Ectodermal cell (in vitro differentiated cells): ENCODE measurements at regions not wholly inside any gene's neighbourhood (a gene's known extent, or its start where the extent isn't known, plus 50 kb on each side); places are given as distances from the start of the nearest gene placed in this dataset.

ENCODE experiments used
- H3K27ac ChIP-seq: 2 replicates; pipeline ENCODE4 v1.7.0; 2013; ENCODE audit warnings: mild to moderate bottlenecking, low read depth, low read length; ENCODE audit not compliant: insufficient read depth, poor library complexity, severe bottlenecking
- H3K27me3 ChIP-seq: 2 replicates; pipeline ENCODE4 v1.7.0; 2013; ENCODE audit warnings: mild to moderate bottlenecking, low read length; ENCODE audit not compliant: insufficient read depth, control insufficient read depth, poor library complexity, severe bottlenecking
- H3K36me3 ChIP-seq: one replicate; pipeline ENCODE4 v1.7.0; 2013; ENCODE audit warnings: low read length; ENCODE audit not compliant: control insufficient read depth, insufficient read depth
- H3K4me1 ChIP-seq: one replicate; pipeline ENCODE4 v1.7.0; 2013; ENCODE audit warnings: low read length; ENCODE audit not compliant: control insufficient read depth, insufficient read depth
- H3K4me3 ChIP-seq: 2 replicates; pipeline ENCODE4 v1.7.0; 2013; ENCODE audit warnings: low read depth, low read length, control low read depth; ENCODE audit not compliant: insufficient read depth
- H3K9me3 ChIP-seq: 2 replicates; pipeline ENCODE4 v1.7.0; 2013; ENCODE audit warnings: mild to moderate bottlenecking, low read length, moderate library complexity; ENCODE audit not compliant: control insufficient read depth
- WGBS, 2 experiments: methylation state at CpG; one replicate each; pipeline ENCODE4 v1.1.7; 2013; ENCODE audit warnings: missing lambda C conversion rate in 2 of 2; 5-methylcytosine and 5-hydroxymethylcytosine counted together

DNA sequence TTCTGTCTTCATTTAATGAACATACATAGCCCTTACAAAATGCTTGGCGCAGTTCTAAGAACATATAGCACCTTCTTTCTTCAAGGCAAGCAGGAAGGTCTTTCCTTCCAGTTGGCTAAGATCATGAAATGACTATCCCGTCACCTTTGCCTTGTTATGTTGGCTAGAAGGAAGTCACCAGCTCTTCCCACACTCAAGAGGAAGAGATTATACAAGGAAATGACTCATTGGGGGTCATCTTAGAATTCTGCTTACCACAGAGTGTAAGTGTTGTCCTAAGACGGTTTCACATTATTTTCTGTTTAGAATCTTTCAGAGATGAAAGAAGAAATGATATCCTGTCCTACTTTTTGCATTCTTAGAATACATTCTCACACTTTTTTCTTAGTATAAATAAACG is 808.0 kb upstream of the LUZP2 start:
- no peaks in the 10 kb centered on the region for H3K36me3 ChIP-seq
- H3K27ac ChIP-seq, result no peak overlapping the region
- WGBS, 2 experiments, result 94 to 99% methylated on average over 4 of the region's 4 CpGs
- no peak overlapping the region for H3K4me3 ChIP-seq
- no peaks in the 10 kb centered on the region for H3K27me3 ChIP-seq
- no peaks in the 10 kb centered on the region for H3K9me3 ChIP-seq
- no peaks in the 10 kb centered on the region for H3K4me1 ChIP-seq

DNA sequence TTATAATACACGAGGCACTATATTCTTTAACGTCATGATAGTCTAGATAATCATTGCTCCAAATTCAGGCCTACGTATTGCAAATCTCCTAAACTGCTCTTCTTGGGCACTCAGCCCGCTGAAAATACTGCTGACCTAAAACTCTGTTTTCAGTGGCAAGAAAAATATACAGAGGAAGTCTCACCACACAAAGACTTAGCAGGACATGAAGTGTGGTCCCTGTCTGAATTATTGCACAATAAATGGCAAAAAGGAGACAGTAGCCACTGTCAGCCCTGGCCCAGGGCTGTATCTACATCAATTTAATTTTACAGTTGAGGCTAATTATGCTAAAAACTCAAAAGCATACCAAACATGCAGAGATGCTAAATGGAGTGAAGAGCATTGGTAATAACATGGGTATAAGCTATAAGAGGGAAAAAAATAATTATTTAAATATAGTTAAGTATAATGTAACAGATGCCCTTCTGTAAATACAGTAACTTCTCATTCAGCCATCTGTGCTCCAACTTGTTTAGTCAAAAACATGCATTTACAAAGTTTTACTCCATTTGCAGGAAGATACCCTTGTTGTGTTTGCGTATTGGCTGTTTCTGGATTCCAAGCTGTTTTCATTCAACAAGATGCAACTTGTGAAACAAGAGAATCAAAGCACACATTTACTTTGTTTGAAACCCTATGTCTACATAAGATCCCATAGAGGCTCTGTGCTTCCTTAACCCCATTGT is 800.0 kb upstream of the LUZP2 start:
- no peaks in the 10 kb centered on the region for H3K36me3 ChIP-seq
- H3K27me3 ChIP-seq, result no peaks in the 10 kb centered on the region
- no peak overlapping the region for H3K27ac ChIP-seq
- H3K4me3 ChIP-seq, result no peak overlapping the region
- 96 to 98% methylated on average over 5 of the region's 5 CpGs for WGBS, 2 experiments
- H3K9me3 ChIP-seq, result no peaks in the 10 kb centered on the region
- H3K4me1 ChIP-seq, result no peaks in the 10 kb centered on the region

DNA sequence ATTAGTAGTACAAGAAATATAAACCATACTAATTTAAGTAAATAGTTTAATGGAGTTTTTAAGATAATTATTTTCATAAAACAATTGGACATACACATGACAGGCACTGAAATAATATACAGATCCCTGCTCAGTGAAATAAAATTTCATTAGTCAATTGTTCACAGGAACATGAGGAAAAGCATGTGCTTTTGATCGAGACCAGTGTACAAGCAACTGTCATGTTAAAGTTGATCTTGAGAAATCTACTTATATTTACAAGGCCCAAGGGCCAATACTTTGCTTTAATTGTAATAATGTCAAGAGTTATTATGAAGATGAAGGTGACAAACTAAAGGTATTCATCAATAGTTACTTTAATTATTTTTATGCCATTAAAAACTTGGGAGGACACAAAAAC is 792.7 kb upstream of the LUZP2 start:
- 100% methylated on average over 1 of the region's 1 CpG for WGBS, 2 experiments
- H3K4me3 ChIP-seq, result no peak overlapping the region
- H3K27ac ChIP-seq, result no peak overlapping the region
- H3K36me3 ChIP-seq, result no peaks in the 10 kb centered on the region
- no peaks in the 10 kb centered on the region for H3K9me3 ChIP-seq
- no peaks in the 10 kb centered on the region for H3K4me1 ChIP-seq
- H3K27me3 ChIP-seq, result no peaks in the 10 kb centered on the region

DNA sequence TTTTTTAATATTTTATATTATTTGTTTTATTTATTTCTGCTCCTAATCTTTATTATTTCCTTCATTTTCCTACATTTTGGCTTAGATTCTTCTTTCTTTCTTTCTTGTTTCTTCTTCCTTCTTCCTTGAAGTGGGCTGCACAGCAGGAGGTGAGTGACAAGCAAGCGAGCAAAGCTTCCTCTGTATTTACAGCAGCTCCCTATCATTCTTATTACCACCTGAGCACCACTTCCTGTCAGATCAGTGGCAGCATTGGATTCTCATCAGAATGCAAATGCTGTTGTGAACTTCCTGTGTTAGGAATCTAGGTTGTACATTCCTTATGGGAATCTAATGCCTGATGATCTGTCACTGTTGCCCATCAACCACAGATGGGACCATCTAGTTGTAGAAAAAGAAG is 784.9 kb upstream of the LUZP2 start:
- Histone ChIP-seq H3K27ac (no peak overlapping the region), H3K4me1 (no peaks in the 10 kb centered on the region), H3K27me3 (no peaks in the 10 kb centered on the region), H3K9me3 (no peaks in the 10 kb centered on the region), H3K36me3 (no peaks in the 10 kb centered on the region), H3K4me3 (no peak overlapping the region)
- WGBS, 2 experiments, result 60 to 79% methylated on average over 1 of the region's 1 CpG

GRCh38 chr11:23719016-23719415 is 777.8 kb upstream of the LUZP2 start:
- WGBS, 2 experiments, result 94 to 96% methylated on average over 2 to 3 of the region's 3 CpGs
- H3K4me3 ChIP-seq, result no peak overlapping the region
- no peaks in the 10 kb centered on the region for H3K4me1 ChIP-seq
- no peak overlapping the region for H3K27ac ChIP-seq
- no peaks in the 10 kb centered on the region for H3K9me3 ChIP-seq
- H3K36me3 ChIP-seq, result no peaks in the 10 kb centered on the region
- H3K27me3 ChIP-seq, result no peaks in the 10 kb centered on the region

- Histone ChIP-seq H3K4me1 (no peaks in the 10 kb centered on the region), H3K27me3 (no peaks in the 10 kb centered on the region), H3K36me3 (no peaks in the 10 kb centered on the region), H3K9me3 (no peaks in the 10 kb centered on the region), H3K27ac (no peak overlapping the region), H3K4me3 (no peak overlapping the region)
- WGBS, 2 experiments, result 75 to 100% methylated on average over 1 of the region's 1 CpG
Measured at GRCh38 chr11:23723861-23724260, 773.0 kb upstream of the LUZP2 start.

DNA sequence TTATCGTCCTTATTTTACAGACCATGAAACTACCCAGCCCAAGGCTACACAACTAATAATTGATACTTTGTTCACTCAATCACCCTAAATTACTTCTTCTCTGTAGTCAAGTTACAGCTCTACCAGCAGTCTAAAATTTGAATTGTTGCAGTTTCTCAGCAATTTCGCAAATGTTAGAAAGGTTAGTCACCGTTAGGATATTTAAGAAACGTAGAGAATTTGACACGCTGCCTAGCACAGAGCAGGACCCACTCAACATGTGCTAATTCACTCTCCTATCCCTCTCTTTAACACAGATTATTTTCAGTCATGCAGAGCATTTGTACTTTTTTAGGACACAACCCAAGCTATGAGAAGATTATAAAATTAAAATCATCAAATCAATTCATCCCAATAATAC is 771.1 kb upstream of the LUZP2 start:
- Histone ChIP-seq H3K36me3 (peaks cover 2% of the 10 kb centered on the region), H3K27ac (no peak overlapping the region), H3K4me1 (no peaks in the 10 kb centered on the region), H3K27me3 (no peaks in the 10 kb centered on the region), H3K9me3 (no peaks in the 10 kb centered on the region), H3K4me3 (no peak overlapping the region)
- 96 to 99% methylated on average over 5 of the region's 5 CpGs for WGBS, 2 experiments

- Histone ChIP-seq H3K27ac (no peak overlapping the region), H3K4me3 (no peak overlapping the region), H3K36me3 (peaks cover 3% of the 10 kb centered on the region), H3K9me3 (no peaks in the 10 kb centered on the region), H3K4me1 (no peaks in the 10 kb centered on the region), H3K27me3 (no peaks in the 10 kb centered on the region)
Measured at GRCh38 chr11:23727387-23727786, 769.5 kb upstream of the LUZP2 start.

DNA sequence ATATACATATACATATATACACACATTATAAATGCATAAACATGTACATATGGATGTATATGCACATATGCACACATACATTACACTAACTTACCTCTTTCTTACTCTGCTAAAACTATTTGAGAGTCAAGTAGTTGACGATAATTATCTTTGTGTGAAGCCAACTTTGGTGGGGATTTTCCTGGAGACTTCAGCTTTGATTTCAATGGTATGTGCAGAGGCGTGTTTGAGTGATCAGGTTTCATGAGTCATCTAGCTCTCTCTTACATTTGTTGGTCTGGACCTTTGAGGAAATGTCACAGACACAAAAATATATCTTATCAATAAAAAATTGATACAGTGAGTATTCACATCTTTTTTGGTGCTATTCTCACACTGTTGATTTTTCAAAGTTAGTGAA is 769.1 kb upstream of the LUZP2 start:
- Histone ChIP-seq H3K27me3 (no peaks in the 10 kb centered on the region), H3K36me3 (peaks cover 3% of the 10 kb centered on the region), H3K9me3 (no peaks in the 10 kb centered on the region), H3K27ac (no peak overlapping the region), H3K4me3 (no peak overlapping the region), H3K4me1 (no peaks in the 10 kb centered on the region)
- 86 to 100% methylated on average over 2 of the region's 2 CpGs for WGBS, 2 experiments

DNA sequence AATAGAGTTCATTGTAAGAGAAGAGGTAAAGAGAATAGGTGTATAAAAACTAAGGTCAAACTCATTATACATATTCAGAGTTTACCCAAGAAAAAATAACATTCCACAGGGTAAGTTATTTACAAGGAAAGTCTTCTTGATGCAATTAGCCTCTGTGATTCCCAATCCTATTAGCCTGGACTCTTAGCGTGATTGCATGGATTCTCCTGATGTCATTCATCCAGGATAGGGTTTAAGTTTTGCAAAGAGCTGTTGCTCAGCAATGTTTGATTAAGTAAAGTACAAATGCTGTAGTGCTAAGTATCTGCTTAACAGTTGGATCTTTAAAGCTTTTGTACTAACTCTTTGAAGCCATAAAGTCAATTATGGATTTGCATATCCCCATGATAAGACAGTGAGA is 767.8 kb upstream of the LUZP2 start:
- H3K4me1 ChIP-seq, result no peaks in the 10 kb centered on the region
- 81 to 83% methylated on average over 1 of the region's 1 CpG for WGBS, 2 experiments
- H3K4me3 ChIP-seq, result no peak overlapping the region
- H3K27me3 ChIP-seq, result no peaks in the 10 kb centered on the region
- no peaks in the 10 kb centered on the region for H3K9me3 ChIP-seq
- H3K36me3 ChIP-seq, result peaks cover 3% of the 10 kb centered on the region
- H3K27ac ChIP-seq, result peak overlapping the region; percentile 36
